ENCODE measurements at regions not wholly inside any gene's neighbourhood (a gene's known extent, or its start where the extent isn't known, plus 50 kb on each side); places are given as distances from the start of the nearest gene placed in this dataset.

- DNase-seq (ENCODE audit: extremely low read depth, insufficient read length): no peak
- no peak for TF ChIP-seq CTCF (IDR thresholded peaks at IDR 0.05; ENCODE audit: insufficient read depth, low read length, poor library complexity, severe bottlenecking)
- no peaks in the 10 kb centered on the region for H3K27me3 ChIP-seq (replicated peaks; ENCODE audit: control insufficient read depth, insufficient read depth, low read length)
- H3K4me3 ChIP-seq (replicated peaks; ENCODE audit: low read depth, low read length): no peak overlapping the region
- H3K36me3 ChIP-seq (ENCODE audit: control insufficient read depth, insufficient read depth, low read length): no peaks in the 10 kb centered on the region
Measured at GRCh38 chr4:96523611-96524010, 683.7 kb downstream of the PDHA2 start.

- Histone ChIP-seq H3K27me3 (replicated peaks; ENCODE audit: control insufficient read depth, insufficient read depth, low read length) (no peaks in the 10 kb centered on the region), H3K36me3 (ENCODE audit: control insufficient read depth, insufficient read depth, low read length) (no peaks in the 10 kb centered on the region), H3K4me3 (replicated peaks; ENCODE audit: low read depth, low read length) (no peak overlapping the region)
- TF ChIP-seq CTCF (IDR thresholded peaks at IDR 0.05; ENCODE audit: insufficient read depth, low read length, poor library complexity, severe bottlenecking): no peak
- DNase-seq (ENCODE audit: extremely low read depth, insufficient read length): no peak
Measured at GRCh38 chr4:96524311-96524875, 684.5 kb downstream of the PDHA2 start.

- no peak for TF ChIP-seq CTCF (IDR thresholded peaks at IDR 0.05; ENCODE audit: insufficient read depth, low read length, poor library complexity, severe bottlenecking)
- Histone ChIP-seq H3K27me3 (replicated peaks; ENCODE audit: control insufficient read depth, insufficient read depth, low read length) (no peaks in the 10 kb centered on the region), H3K36me3 (ENCODE audit: control insufficient read depth, insufficient read depth, low read length) (no peaks in the 10 kb centered on the region), H3K4me3 (replicated peaks; ENCODE audit: low read depth, low read length) (no peak overlapping the region)
- DNase-seq (ENCODE audit: extremely low read depth, insufficient read length): no peak
Measured at GRCh38 chr4:96525898-96526297, 686.0 kb downstream of the PDHA2 start.

- no peaks in the 10 kb centered on the region for H3K27me3 ChIP-seq (replicated peaks; ENCODE audit: control insufficient read depth, insufficient read depth, low read length)
- no peak for DNase-seq (ENCODE audit: extremely low read depth, insufficient read length)
- H3K4me3 ChIP-seq (replicated peaks; ENCODE audit: low read depth, low read length): no peak overlapping the region
- H3K36me3 ChIP-seq (ENCODE audit: control insufficient read depth, insufficient read depth, low read length): no peaks in the 10 kb centered on the region
- TF ChIP-seq CTCF (IDR thresholded peaks at IDR 0.05; ENCODE audit: insufficient read depth, low read length, poor library complexity, severe bottlenecking): no peak
Measured at GRCh38 chr4:96526625-96527024, 686.7 kb downstream of the PDHA2 start.

GRCh38 chr4:96531836-96532235 lies 691.9 kb downstream of the PDHA2 start:
- Histone ChIP-seq H3K4me3 (replicated peaks; ENCODE audit: low read depth, low read length) (no peak overlapping the region), H3K36me3 (ENCODE audit: control insufficient read depth, insufficient read depth, low read length) (no peaks in the 10 kb centered on the region), H3K27me3 (replicated peaks; ENCODE audit: control insufficient read depth, insufficient read depth, low read length) (no peaks in the 10 kb centered on the region)
- no peak for DNase-seq (ENCODE audit: extremely low read depth, insufficient read length)
- no peak for TF ChIP-seq CTCF (IDR thresholded peaks at IDR 0.05; ENCODE audit: insufficient read depth, low read length, poor library complexity, severe bottlenecking)

GRCh38 chr4:96543346-96543745 lies 703.5 kb downstream of the PDHA2 start:
- no peak for TF ChIP-seq CTCF (IDR thresholded peaks at IDR 0.05; ENCODE audit: insufficient read depth, low read length, poor library complexity, severe bottlenecking)
- Histone ChIP-seq H3K27me3 (replicated peaks; ENCODE audit: control insufficient read depth, insufficient read depth, low read length) (no peaks in the 10 kb centered on the region), H3K4me3 (replicated peaks; ENCODE audit: low read depth, low read length) (no peak overlapping the region), H3K36me3 (ENCODE audit: control insufficient read depth, insufficient read depth, low read length) (no peaks in the 10 kb centered on the region)
- no peak for DNase-seq (ENCODE audit: extremely low read depth, insufficient read length)

Data from GM06990 (cell line).